ENCODE measurements at regions not wholly inside any gene's neighbourhood (a gene's known extent, or its start where the extent isn't known, plus 50 kb on each side); places are given as distances from the start of the nearest gene placed in this dataset.

DNA sequence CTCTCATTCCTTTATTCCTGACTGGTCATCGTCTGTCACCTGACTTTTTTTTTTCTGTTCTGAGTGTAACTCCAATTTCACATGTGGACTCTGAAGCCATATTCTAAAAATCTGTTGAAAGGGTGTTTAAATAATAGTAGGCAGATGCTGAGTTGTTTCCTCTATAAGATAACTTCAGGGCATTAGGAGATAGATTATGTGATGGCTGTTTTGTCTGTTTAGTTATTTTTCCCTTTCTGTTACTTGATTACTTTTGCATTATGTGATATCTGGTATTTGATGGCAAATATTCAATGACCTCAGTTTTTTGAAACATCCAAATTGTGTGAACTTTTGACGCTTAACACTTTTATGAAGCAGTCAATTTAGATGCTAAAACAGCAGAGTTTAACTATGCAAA lies 486.0 kb downstream of the BCKDHB start:
- TF ChIP-seq JUNB (IDR thresholded peaks at IDR 0.05; ENCODE audit: unreplicated experiment) (no peak), ETS1 (IDR thresholded peaks at IDR 0.05) (no peak), ZNF462 (CRISPR knock-in tag; IDR thresholded peaks at IDR 0.05) (no peak)
- H2AFZ ChIP-seq = no peak overlapping the region
- no peak overlapping the region for H3K4me3 Mint-ChIP-seq
- no peaks in the 10 kb centered on the region for H3K79me2 ChIP-seq (replicated peaks; ENCODE audit: insufficient read depth)
- no peaks in the 10 kb centered on the region for H3K4me1 ChIP-seq (ENCODE audit: insufficient read depth)
- H3K27ac Mint-ChIP-seq = no peak overlapping the region
- no peak overlapping the region for H3K27ac ChIP-seq (ENCODE audit: low read depth)
- no peak overlapping the region for H3K4me2 ChIP-seq
- no peaks in the 10 kb centered on the region for H3F3A ChIP-seq (replicated peaks; ENCODE audit: low read depth)
- no peak for ATAC-seq
- H3K9me2 ChIP-seq (ENCODE audit: insufficient read depth) = no peaks in the 10 kb centered on the region
- H3K4me1 Mint-ChIP-seq = no peaks in the 10 kb centered on the region
- no peaks in the 10 kb centered on the region for H3K27me3 Mint-ChIP-seq (ENCODE audit: insufficient read depth, low read depth, poor library complexity)
- H4K20me1 ChIP-seq (replicated peaks; ENCODE audit: insufficient read depth) = no peaks in the 10 kb centered on the region
- no peaks in the 10 kb centered on the region for H3K27me3 ChIP-seq (ENCODE audit: insufficient read depth)
- H3K36me3 ChIP-seq (ENCODE audit: insufficient read depth) = 0 out of 2 replicates have a peak, but pooled peaks cover under 1% of the 10 kb centered on the region
- H3K4me3 ChIP-seq = no peak overlapping the region
- DNase-seq (ENCODE audit: low spot score) = no peak
- peaks cover 1% of the 10 kb centered on the region for H3K36me3 Mint-ChIP-seq (ENCODE audit: low read depth)
- peaks cover 9% of the 10 kb centered on the region for H3K9me3 Mint-ChIP-seq

- Histone ChIP-seq H3F3A (replicated peaks; ENCODE audit: low read depth) (no peaks in the 10 kb centered on the region), H4K20me1 (replicated peaks; ENCODE audit: insufficient read depth) (no peaks in the 10 kb centered on the region), H3K4me2 (no peak overlapping the region), H3K4me3 (no peak overlapping the region), H3K27me3 (ENCODE audit: insufficient read depth) (no peaks in the 10 kb centered on the region), H3K9me2 (ENCODE audit: insufficient read depth) (0 out of 2 replicates have a peak, but pooled peaks cover 3% of the 10 kb centered on the region), H3K79me2 (replicated peaks; ENCODE audit: insufficient read depth) (no peaks in the 10 kb centered on the region), H2AFZ (no peak overlapping the region), H3K4me1 (ENCODE audit: insufficient read depth) (no peaks in the 10 kb centered on the region), H3K36me3 (ENCODE audit: insufficient read depth) (peaks cover 15% of the 10 kb centered on the region; the same call in 1 of the 2 replicates), H3K27ac (ENCODE audit: low read depth) (no peak overlapping the region)
- Mint-ChIP-seq H3K27ac (no peak overlapping the region), H3K4me1 (no peaks in the 10 kb centered on the region), H3K27me3 (ENCODE audit: insufficient read depth, low read depth, poor library complexity) (no peaks in the 10 kb centered on the region), H3K4me3 (no peak overlapping the region), H3K36me3 (ENCODE audit: low read depth) (peaks cover 25% of the 10 kb centered on the region), H3K9me3 (peaks cover 39% of the 10 kb centered on the region)
- no peak for TF ChIP-seq EZH2 (IDR thresholded peaks at IDR 0.05; ENCODE audit: low read depth, unreplicated experiment)
- no peak for TF ChIP-seq ETS1 (IDR thresholded peaks at IDR 0.05)
- no peak for TF ChIP-seq ZNF114 (CRISPR knock-in tag; IDR thresholded peaks at IDR 0.05)
- TF ChIP-seq, protein P1, sequence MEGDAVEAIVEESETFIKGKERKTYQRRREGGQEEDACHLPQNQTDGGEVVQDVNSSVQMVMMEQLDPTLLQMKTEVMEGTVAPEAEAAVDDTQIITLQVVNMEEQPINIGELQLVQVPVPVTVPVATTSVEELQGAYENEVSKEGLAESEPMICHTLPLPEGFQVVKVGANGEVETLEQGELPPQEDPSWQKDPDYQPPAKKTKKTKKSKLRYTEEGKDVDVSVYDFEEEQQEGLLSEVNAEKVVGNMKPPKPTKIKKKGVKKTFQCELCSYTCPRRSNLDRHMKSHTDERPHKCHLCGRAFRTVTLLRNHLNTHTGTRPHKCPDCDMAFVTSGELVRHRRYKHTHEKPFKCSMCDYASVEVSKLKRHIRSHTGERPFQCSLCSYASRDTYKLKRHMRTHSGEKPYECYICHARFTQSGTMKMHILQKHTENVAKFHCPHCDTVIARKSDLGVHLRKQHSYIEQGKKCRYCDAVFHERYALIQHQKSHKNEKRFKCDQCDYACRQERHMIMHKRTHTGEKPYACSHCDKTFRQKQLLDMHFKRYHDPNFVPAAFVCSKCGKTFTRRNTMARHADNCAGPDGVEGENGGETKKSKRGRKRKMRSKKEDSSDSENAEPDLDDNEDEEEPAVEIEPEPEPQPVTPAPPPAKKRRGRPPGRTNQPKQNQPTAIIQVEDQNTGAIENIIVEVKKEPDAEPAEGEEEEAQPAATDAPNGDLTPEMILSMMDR (conservative IDR thresholded peaks at IDR 0.05; ENCODE audit: low read depth in 2 of 2) = no peak
- no peak for TF ChIP-seq ZNF331 (CRISPR knock-in tag; IDR thresholded peaks at IDR 0.05; ENCODE audit: low read depth)
- ATAC-seq (no peak), DNase-seq (ENCODE audit: low spot score) (peak; percentile 4)
Observed at GRCh38 chr6:80586242-80586641, 479.8 kb downstream of the BCKDHB start.

Data from GM23338 (cell line).